ENCODE measurements at regions not wholly inside any gene's neighbourhood (a gene's known extent, or its start where the extent isn't known, plus 50 kb on each side); places are given as distances from the start of the nearest gene placed in this dataset.

GRCh38 chr4:7128234-7128633, 60.4 kb upstream of the GRPEL1 start:
- no peak overlapping the region for H3K27ac ChIP-seq
- no peak for TF ChIP-seq CTCF (IDR thresholded peaks at IDR 0.05)
- intact Hi-C loops (cut with DNase I) = no loop called here

GRCh38 chr4:7127576-7127975, 59.7 kb upstream of the GRPEL1 start:
- Histone ChIP-seq H3K27me3 (ENCODE audit: insufficient read depth in 3 of 3, low read length in 2 of 3) (peaks cover 0 to 7% (median 0%) of the 10 kb centered on the region in 3 donors), H3K36me3 (ENCODE audit: insufficient read depth in 1 of 2, low read depth in 1 of 2) (no peaks in the 10 kb centered on the region), H3K4me3 (no peak overlapping the region), H3K4me1 (peaks cover 10% of the 10 kb centered on the region), H3K9me3 (no peaks in the 10 kb centered on the region), H3K27ac (no peak overlapping the region)
- intact Hi-C loops (cut with DNase I) = no loop called here
- 73 to 76% (median 73%) methylated on average over 18 of the region's 18 CpGs for whole genome bisulfite sequencing, 3 donors
- TF ChIP-seq CTCF (IDR thresholded peaks at IDR 0.05) = no peak
- ATAC-seq = no peak
- no peak for DNase-seq

More at GRCh38 chr4:7128234-7128633, 60.4 kb upstream of the GRPEL1 start:
- Histone ChIP-seq H3K36me3 (ENCODE audit: insufficient read depth in 1 of 2, low read depth in 1 of 2) (no peaks in the 10 kb centered on the region), H3K4me1 (peaks cover 10% of the 10 kb centered on the region), H3K4me3 (no peak overlapping the region), H3K27me3 (ENCODE audit: insufficient read depth in 3 of 3, low read length in 2 of 3) (peaks cover 0 to 7% (median 0%) of the 10 kb centered on the region in 3 donors), H3K9me3 (peaks cover 2% of the 10 kb centered on the region)
- 66 to 74% (median 73%) methylated on average over 8 of the region's 8 CpGs for WGBS, 3 donors
- DNase-seq = no peak
- no peak for ATAC-seq

- intact Hi-C loops (cut with DNase I) = no loop called here
- ATAC-seq (no peak), DNase-seq (no peak)
Measured at GRCh38 chr4:7126981-7127380, 59.1 kb upstream of the GRPEL1 start.

GRCh38 chr4:7124689-7125442, 57.0 kb upstream of the GRPEL1 start:
- no peaks in the 10 kb centered on the region for H3K9me3 ChIP-seq
- intact Hi-C loops (cut with DNase I) = no loop called here
- ATAC-seq (peak; percentile 72 to 88 (median 84)), DNase-seq (peak; percentile 65 to 70)
- H3K4me1 ChIP-seq = peaks cover 10% of the 10 kb centered on the region
- H3K27ac ChIP-seq = no peak overlapping the region
- 36 to 49% (median 38%) methylated on average over 22 of the region's 22 CpGs for WGBS, 3 donors
- H3K27me3 ChIP-seq (ENCODE audit: insufficient read depth in 3 of 3, low read length in 2 of 3) = peaks cover 0 to 7% (median 0%) of the 10 kb centered on the region in 3 donors
- no peak for TF ChIP-seq CTCF (IDR thresholded peaks at IDR 0.05)
- no peak overlapping the region for H3K4me3 ChIP-seq
- H3K36me3 ChIP-seq (ENCODE audit: insufficient read depth in 1 of 2, low read depth in 1 of 2) = no peaks in the 10 kb centered on the region

More at GRCh38 chr4:7126981-7127380, 59.1 kb upstream of the GRPEL1 start:
- WGBS, 3 donors = 67 to 85% (median 77%) methylated on average over 8 of the region's 8 CpGs
- H3K4me1 ChIP-seq = peaks cover 10% of the 10 kb centered on the region
- no peaks in the 10 kb centered on the region for H3K9me3 ChIP-seq
- TF ChIP-seq CTCF (IDR thresholded peaks at IDR 0.05) = no peak
- H3K27ac ChIP-seq = no peak overlapping the region
- no peak overlapping the region for H3K4me3 ChIP-seq
- H3K27me3 ChIP-seq (ENCODE audit: insufficient read depth in 3 of 3, low read length in 2 of 3) = peaks cover 0 to 7% (median 0%) of the 10 kb centered on the region in 3 donors
- no peaks in the 10 kb centered on the region for H3K36me3 ChIP-seq (ENCODE audit: insufficient read depth in 1 of 2, low read depth in 1 of 2)
